Activated CD8-positive, alpha-beta T cell treated with anti-CD3 and anti-CD28 coated beads, Interleukin-2, amount 10 ng/mL, durations not matched to agents 7 days and 5 days (primary cell): ENCODE measurements at regions not wholly inside any gene's neighbourhood (a gene's known extent, or its start where the extent isn't known, plus 50 kb on each side); places are given as distances from the start of the nearest gene placed in this dataset.

ENCODE experiments used
- ATAC-seq: fragments of 150-1000 bp; cut with Tn5 transposase; one replicate; pipeline ENCODE4 v1.10.0; 2021; ENCODE audit warnings: moderate library complexity
- CTCF ChIA-PET: fragments of 350-600 bp; sonication (Branson Sonifier 250); formaldehyde crosslinking; loops from one replicate; lab custom pipeline; 2021; ENCODE audit warnings: antibody characterized with exemption; lab: Charles Lee
- POLR2A ChIA-PET: fragments of 350-600 bp; sonication (Branson Sonifier 250); formaldehyde crosslinking; loops from one replicate; lab custom pipeline; 2021; ENCODE audit warnings: antibody characterized with exemption; lab: Charles Lee
- DNase-seq: peaks from one replicate; pipeline ENCODE4 v3.0.0-alpha.2; 2020
- H3K27ac Mint-ChIP-seq: one replicate; pipeline ENCODE4 v1.8.0; 2021; ENCODE audit warnings: mild to moderate bottlenecking, mixed read lengths
- H3K27me3 Mint-ChIP-seq: one replicate; pipeline ENCODE4 v1.8.0; 2021; ENCODE audit warnings: low read depth, mixed read lengths
- H3K36me3 Mint-ChIP-seq: one replicate; pipeline ENCODE4 v1.8.0; 2021; ENCODE audit warnings: low read depth, mixed read lengths
- H3K4me1 Mint-ChIP-seq: one replicate; pipeline ENCODE4 v1.8.0; 2021; ENCODE audit warnings: low read depth, mixed read lengths
- H3K4me3 Mint-ChIP-seq: one replicate; pipeline ENCODE4 v1.8.0; 2021; ENCODE audit warnings: mild to moderate bottlenecking, mixed read lengths
- H3K9me3 Mint-ChIP-seq: one replicate; pipeline ENCODE4 v1.8.0; 2022; ENCODE audit warnings: mixed read lengths; ENCODE audit not compliant: insufficient read depth

GRCh38 chr20:61135968-61136367 lies 116.1 kb upstream of the CDH4 start:
- ChIA-PET CTCF (no interaction called here), POLR2A (no interaction called here)
- H3K36me3 Mint-ChIP-seq = no peaks in the 10 kb centered on the region
- no peaks in the 10 kb centered on the region for H3K27me3 Mint-ChIP-seq
- no peaks in the 10 kb centered on the region for H3K4me1 Mint-ChIP-seq
- H3K4me3 Mint-ChIP-seq = no peak overlapping the region
- ATAC-seq = no peak
- no peak for DNase-seq
- no peak overlapping the region for H3K27ac Mint-ChIP-seq
- H3K9me3 Mint-ChIP-seq = no peaks in the 10 kb centered on the region

- no peaks in the 10 kb centered on the region for H3K9me3 Mint-ChIP-seq
- no peak overlapping the region for H3K27ac Mint-ChIP-seq
- ChIA-PET CTCF (no interaction called here), POLR2A (interaction anchor here (0.6 kb wide), 1 partner anchor 84 kb away, joined by 3 read pairs; no protein-coding TSS in a partner anchor)
- H3K4me3 Mint-ChIP-seq = no peak overlapping the region
- no peaks in the 10 kb centered on the region for H3K36me3 Mint-ChIP-seq
- DNase-seq (no peak), ATAC-seq (no peak)
- no peaks in the 10 kb centered on the region for H3K27me3 Mint-ChIP-seq
- H3K4me1 Mint-ChIP-seq = no peaks in the 10 kb centered on the region
Observed at GRCh38 chr20:61138566-61138965, 113.5 kb upstream of the CDH4 start.

DNA sequence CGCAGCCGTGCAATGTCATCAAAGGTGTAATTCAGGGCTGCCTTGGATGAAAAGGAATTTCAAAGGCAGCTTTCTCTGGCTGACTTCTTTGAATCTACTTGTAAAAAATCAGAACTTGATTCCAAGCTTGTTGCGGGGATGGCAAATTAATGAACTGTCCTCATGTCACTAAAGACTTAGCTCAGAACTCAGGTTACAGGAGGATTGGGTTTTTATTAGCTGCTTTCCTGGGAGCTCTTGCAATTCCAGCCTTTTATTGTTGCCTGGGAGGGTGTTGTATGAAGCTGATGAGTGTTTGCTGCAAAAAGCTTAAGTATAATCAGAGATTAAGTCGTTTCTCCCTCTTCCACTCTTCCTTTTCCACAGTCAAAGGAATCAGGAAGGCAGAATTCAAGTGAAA lies 113.0 kb upstream of the CDH4 start:
- DNase-seq (no peak), ATAC-seq (no peak)
- Mint-ChIP-seq H3K36me3 (no peaks in the 10 kb centered on the region), H3K4me3 (no peak overlapping the region), H3K27me3 (no peaks in the 10 kb centered on the region), H3K27ac (no peak overlapping the region), H3K4me1 (no peaks in the 10 kb centered on the region), H3K9me3 (no peaks in the 10 kb centered on the region)
- ChIA-PET CTCF (no interaction called here), POLR2A (no interaction called here)

DNA sequence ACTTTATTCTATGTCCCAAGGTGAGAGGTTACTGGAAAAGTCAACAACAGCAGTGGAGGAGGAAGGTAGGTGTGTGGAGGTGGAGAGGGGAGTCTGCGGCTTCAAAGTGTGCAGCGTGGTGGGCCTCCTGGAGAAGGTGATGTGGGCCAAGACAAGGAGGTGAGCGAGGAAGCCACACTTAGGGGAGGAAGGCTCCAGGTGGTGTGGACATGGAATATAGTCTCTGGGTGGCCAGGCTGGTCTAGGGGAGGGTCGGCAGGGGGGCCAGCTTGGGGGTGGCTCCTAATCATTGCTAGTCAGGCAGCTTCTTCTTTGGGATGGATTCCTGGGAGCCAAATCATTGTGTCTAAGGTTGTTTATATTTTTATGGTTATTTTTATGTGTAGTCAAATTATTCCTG lies 111.5 kb upstream of the CDH4 start:
- H3K36me3 Mint-ChIP-seq = no peaks in the 10 kb centered on the region
- DNase-seq (no peak), ATAC-seq (no peak)
- CTCF ChIA-PET = no interaction called here
- no peaks in the 10 kb centered on the region for H3K4me1 Mint-ChIP-seq
- POLR2A ChIA-PET = no interaction called here
- H3K9me3 Mint-ChIP-seq = no peaks in the 10 kb centered on the region
- no peak overlapping the region for H3K4me3 Mint-ChIP-seq
- no peaks in the 10 kb centered on the region for H3K27me3 Mint-ChIP-seq
- no peak overlapping the region for H3K27ac Mint-ChIP-seq

DNA sequence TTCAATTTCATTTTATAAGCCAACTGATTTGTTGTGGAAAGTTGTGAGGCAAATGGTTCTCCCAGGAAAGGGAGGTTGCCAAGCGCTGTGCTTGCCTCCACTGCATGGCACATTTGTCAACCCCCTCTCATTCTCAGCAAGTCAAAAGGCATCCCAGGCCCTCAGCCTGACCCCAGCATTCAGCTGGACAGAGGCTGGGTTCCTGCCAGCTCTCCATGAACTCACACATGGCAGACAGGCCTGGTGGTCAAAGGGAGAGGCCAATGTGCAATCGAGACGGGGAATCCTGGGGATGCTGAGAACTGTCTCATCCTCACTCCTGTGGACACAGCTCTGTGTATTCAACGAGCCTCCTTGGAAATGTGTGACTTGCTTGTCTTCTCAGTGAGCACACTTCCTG lies 106.0 kb upstream of the CDH4 start:
- CTCF ChIA-PET = no interaction called here
- H3K9me3 Mint-ChIP-seq = no peaks in the 10 kb centered on the region

DNA sequence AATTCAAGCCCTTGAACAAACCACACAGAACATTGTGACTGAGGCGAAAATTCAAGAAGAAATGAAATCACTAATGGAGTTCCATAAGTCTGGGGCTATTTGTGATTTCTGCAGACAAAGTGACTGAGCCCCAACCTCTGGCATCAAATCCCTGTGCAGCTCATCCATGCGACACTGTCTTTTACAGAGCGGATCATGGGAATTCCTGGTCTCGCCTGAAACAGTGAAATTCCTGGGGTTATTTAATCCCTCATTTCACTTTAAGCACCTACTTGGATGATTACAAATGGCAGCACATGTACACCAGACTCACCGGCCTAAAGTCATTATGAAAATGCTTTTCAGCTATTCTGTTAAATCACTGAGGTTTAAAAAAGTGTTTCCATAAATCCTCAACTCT lies 102.4 kb upstream of the CDH4 start:
- Mint-ChIP-seq H3K9me3 (no peaks in the 10 kb centered on the region), H3K4me1 (no peaks in the 10 kb centered on the region), H3K4me3 (no peak overlapping the region), H3K27ac (no peak overlapping the region), H3K27me3 (no peaks in the 10 kb centered on the region), H3K36me3 (no peaks in the 10 kb centered on the region)
- ATAC-seq = no peak
- ChIA-PET POLR2A (no interaction called here), CTCF (no interaction called here)
- DNase-seq = no peak

More for the DNA sequence above, 106.0 kb upstream of the CDH4 start:
- DNase-seq (no peak), ATAC-seq (no peak)
- H3K4me1 Mint-ChIP-seq = no peaks in the 10 kb centered on the region
- no peak overlapping the region for H3K4me3 Mint-ChIP-seq
- no peaks in the 10 kb centered on the region for H3K27me3 Mint-ChIP-seq
- H3K36me3 Mint-ChIP-seq = no peaks in the 10 kb centered on the region
- no peak overlapping the region for H3K27ac Mint-ChIP-seq
- POLR2A ChIA-PET = no interaction called here

DNA sequence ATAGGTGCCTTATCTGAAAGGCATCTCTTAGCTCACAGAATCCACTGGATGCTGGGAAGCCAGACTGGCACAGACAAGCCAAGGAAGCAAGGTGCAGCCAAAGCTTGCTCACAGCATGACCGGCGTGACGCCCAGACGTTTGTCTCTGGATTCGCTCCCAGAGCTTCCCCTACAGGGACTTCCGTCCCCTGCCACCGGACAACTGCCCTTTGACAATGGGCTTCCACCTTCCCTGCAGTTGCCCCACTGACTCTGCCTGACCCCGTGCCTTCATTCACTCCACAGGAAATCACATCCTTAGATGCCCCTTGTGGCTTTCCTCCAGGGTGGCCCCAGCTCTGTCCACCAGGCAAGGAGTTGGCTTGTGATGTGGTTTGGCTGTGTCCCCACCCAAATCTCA lies 94.8 kb upstream of the CDH4 start:
- POLR2A ChIA-PET = no interaction called here
- DNase-seq = no peak
- CTCF ChIA-PET = no interaction called here
- no peak for ATAC-seq
- Mint-ChIP-seq H3K4me1 (peaks cover 3% of the 10 kb centered on the region), H3K9me3 (peaks cover 4% of the 10 kb centered on the region), H3K27ac (no peak overlapping the region), H3K27me3 (no peaks in the 10 kb centered on the region), H3K36me3 (no peaks in the 10 kb centered on the region), H3K4me3 (no peak overlapping the region)

DNA sequence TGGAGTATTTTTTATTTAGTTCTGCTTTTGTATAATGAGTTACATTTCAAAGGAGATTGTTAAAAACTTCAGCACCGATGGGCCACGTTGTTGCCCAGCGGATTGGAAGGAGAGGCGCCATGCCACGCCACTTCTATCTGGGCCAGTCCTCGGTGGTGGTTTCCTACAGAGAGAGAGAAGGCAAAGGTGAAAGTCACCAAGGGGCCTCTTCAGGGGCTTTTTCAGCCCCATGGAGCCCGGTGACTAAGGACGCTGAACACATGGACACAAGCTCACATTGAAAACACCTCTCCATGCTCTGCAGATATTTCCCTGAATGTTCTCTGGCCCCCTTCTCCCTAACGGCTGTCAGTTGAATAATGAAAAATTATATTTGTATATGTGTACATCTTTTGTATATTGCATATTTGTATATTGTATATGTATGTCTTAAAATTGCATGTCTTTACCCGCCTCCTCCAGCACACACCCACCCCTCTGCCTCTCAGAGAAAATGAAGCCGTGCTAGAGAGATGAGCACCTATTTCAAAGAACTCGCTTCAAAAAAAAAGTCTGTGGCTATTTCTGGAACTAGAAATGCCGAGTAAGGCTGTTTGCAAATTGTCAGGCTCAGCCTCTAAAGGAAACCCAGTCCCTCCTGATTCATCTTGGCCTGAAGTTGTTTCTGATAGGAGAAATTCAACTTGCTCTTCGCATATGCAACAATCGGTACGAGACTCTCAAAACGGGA lies 91.9 kb upstream of the CDH4 start:
- CTCF ChIA-PET = no interaction called here
- H3K36me3 Mint-ChIP-seq = no peaks in the 10 kb centered on the region
- no peak for ATAC-seq
- no peak overlapping the region for H3K27ac Mint-ChIP-seq
- H3K4me1 Mint-ChIP-seq = peaks cover 5% of the 10 kb centered on the region
- peaks cover 4% of the 10 kb centered on the region for H3K9me3 Mint-ChIP-seq
- no peak overlapping the region for H3K4me3 Mint-ChIP-seq
- no peaks in the 10 kb centered on the region for H3K27me3 Mint-ChIP-seq
- DNase-seq = no peak
- POLR2A ChIA-PET = no interaction called here

- ATAC-seq (no peak), DNase-seq (no peak)
- ChIA-PET POLR2A (no interaction called here), CTCF (no interaction called here)
- no peaks in the 10 kb centered on the region for H3K36me3 Mint-ChIP-seq
- no peak overlapping the region for H3K4me3 Mint-ChIP-seq
- H3K27ac Mint-ChIP-seq = no peak overlapping the region
- H3K9me3 Mint-ChIP-seq = peaks cover 4% of the 10 kb centered on the region
- H3K27me3 Mint-ChIP-seq = no peaks in the 10 kb centered on the region
- peaks cover 5% of the 10 kb centered on the region for H3K4me1 Mint-ChIP-seq
Observed at GRCh38 chr20:61161726-61162390, 90.2 kb upstream of the CDH4 start.

DNA sequence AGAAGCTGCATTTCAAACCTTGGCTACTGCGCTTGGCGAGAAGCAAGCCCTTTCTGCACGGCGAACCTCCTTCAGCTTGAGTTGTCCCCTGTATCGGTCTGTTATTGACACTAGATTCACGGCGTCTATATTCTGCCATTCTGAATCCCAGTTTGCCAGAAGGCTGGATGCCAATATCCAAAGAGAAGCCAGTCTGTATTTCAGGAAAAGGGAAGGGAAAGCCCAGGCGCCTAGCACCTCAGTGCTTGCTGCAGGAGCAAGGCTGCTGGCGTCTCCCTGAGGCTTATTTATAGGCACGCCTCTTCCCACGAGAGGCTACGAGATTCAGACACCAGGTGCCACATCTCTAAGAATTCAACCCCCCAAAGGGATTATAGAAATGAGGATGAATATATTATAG lies 89.6 kb upstream of the CDH4 start:
- Mint-ChIP-seq H3K9me3 (peaks cover 4% of the 10 kb centered on the region), H3K4me1 (peaks cover 5% of the 10 kb centered on the region), H3K4me3 (no peak overlapping the region), H3K36me3 (no peaks in the 10 kb centered on the region), H3K27ac (no peak overlapping the region), H3K27me3 (no peaks in the 10 kb centered on the region)
- ATAC-seq = no peak
- ChIA-PET POLR2A (no interaction called here), CTCF (no interaction called here)
- DNase-seq = no peak

- no peaks in the 10 kb centered on the region for H3K27me3 Mint-ChIP-seq
- DNase-seq = no peak
- ChIA-PET CTCF (no interaction called here), POLR2A (no interaction called here)
- no peak overlapping the region for H3K4me3 Mint-ChIP-seq
- H3K27ac Mint-ChIP-seq = no peak overlapping the region
- no peak for ATAC-seq
- peaks cover 1% of the 10 kb centered on the region for H3K9me3 Mint-ChIP-seq
- H3K4me1 Mint-ChIP-seq = peaks cover 5% of the 10 kb centered on the region
- H3K36me3 Mint-ChIP-seq = no peaks in the 10 kb centered on the region
Observed at GRCh38 chr20:61163031-61163430, 89.0 kb upstream of the CDH4 start.

- no peak for ATAC-seq
- no peaks in the 10 kb centered on the region for H3K9me3 Mint-ChIP-seq
- H3K4me1 Mint-ChIP-seq = peaks cover 2% of the 10 kb centered on the region
- ChIA-PET POLR2A (no interaction called here), CTCF (no interaction called here)
- H3K27ac Mint-ChIP-seq = no peak overlapping the region
- no peak for DNase-seq
- H3K27me3 Mint-ChIP-seq = no peaks in the 10 kb centered on the region
- no peak overlapping the region for H3K4me3 Mint-ChIP-seq
- H3K36me3 Mint-ChIP-seq = no peaks in the 10 kb centered on the region
Observed at GRCh38 chr20:61166324-61166723, 85.7 kb upstream of the CDH4 start.
